Left ventricle myocardium inferior (tissue), 1 donor: ENCODE measurements at regions not wholly inside any gene's neighbourhood (a gene's known extent, or its start where the extent isn't known, plus 50 kb on each side); places are given as distances from the start of the nearest gene placed in this dataset.

ENCODE experiments used
- DNase-seq: peaks from one replicate; pipeline ENCODE4 v3.0.0-alpha.2; 2020
- H3K27ac ChIP-seq: fragments of 200-600 bp; replicated peaks from 2 replicates; pipeline ENCODE4 v1.8.0; 2021
- H3K27me3 ChIP-seq: fragments of 200-600 bp; 2 replicates; pipeline ENCODE4 v1.8.0; 2021; ENCODE audit warnings: low read depth
- H3K36me3 ChIP-seq: fragments of 200-600 bp; 2 replicates; pipeline ENCODE4 v1.8.0; 2021
- H3K4me1 ChIP-seq: fragments of 200-600 bp; 2 replicates; pipeline ENCODE4 v1.8.0; 2021
- H3K4me3 ChIP-seq: fragments of 200-600 bp; 2 replicates; pipeline ENCODE4 v1.8.0; 2021; ENCODE audit warnings: mild to moderate bottlenecking, moderate library complexity
- H3K9me3 ChIP-seq: fragments of 200-600 bp; replicated peaks from 2 replicates; pipeline ENCODE4 v1.8.0; 2021
- intact Hi-C: fragments of 100-400 bp; cut with micrococcal nuclease; formaldehyde crosslinking; loops from one replicate; pipeline ENCODE4 v1.11.0; 2022
- TF ChIP-seq, protein P1 (sequence below): fragments of 200-600 bp; IDR thresholded peaks from 2 replicates; pipeline ENCODE4 v1.8.0; 2021; ENCODE audit warnings: antibody characterized with exemption, mild to moderate bottlenecking, borderline replicate concordance
- donor health status: DM: no; HTN: yes; CAD: no; lungs with severe emphysema.

DNA sequence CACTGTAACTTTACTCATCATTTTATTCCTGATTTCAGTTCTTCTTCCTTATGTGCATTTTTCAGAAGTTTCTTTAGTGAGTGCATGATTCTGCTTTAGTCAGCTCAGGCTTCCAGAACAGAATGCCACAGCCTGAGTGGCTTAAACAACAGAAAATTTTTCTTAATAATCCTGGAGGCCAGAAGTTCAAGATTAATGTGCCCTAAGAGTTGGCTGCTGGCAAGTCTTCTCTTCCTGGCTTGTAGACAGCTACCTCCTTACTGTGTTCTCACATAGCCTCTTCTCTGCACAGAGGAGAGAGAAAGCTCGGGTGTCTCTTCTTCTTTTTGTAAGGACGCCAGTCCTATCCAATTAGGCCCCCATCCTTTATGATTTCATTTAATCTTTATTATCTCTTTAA, 443.1 kb upstream of the RGS17 start:
- H3K27me3 ChIP-seq = no peaks in the 10 kb centered on the region
- no peak for DNase-seq
- H3K36me3 ChIP-seq = no peaks in the 10 kb centered on the region
- intact Hi-C loops = no loop called here
- H3K9me3 ChIP-seq = peaks cover 8% of the 10 kb centered on the region
- H3K4me1 ChIP-seq = no peaks in the 10 kb centered on the region
- TF ChIP-seq, protein P1, sequence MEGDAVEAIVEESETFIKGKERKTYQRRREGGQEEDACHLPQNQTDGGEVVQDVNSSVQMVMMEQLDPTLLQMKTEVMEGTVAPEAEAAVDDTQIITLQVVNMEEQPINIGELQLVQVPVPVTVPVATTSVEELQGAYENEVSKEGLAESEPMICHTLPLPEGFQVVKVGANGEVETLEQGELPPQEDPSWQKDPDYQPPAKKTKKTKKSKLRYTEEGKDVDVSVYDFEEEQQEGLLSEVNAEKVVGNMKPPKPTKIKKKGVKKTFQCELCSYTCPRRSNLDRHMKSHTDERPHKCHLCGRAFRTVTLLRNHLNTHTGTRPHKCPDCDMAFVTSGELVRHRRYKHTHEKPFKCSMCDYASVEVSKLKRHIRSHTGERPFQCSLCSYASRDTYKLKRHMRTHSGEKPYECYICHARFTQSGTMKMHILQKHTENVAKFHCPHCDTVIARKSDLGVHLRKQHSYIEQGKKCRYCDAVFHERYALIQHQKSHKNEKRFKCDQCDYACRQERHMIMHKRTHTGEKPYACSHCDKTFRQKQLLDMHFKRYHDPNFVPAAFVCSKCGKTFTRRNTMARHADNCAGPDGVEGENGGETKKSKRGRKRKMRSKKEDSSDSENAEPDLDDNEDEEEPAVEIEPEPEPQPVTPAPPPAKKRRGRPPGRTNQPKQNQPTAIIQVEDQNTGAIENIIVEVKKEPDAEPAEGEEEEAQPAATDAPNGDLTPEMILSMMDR = no peak
- H3K4me3 ChIP-seq = no peak overlapping the region
- no peak overlapping the region for H3K27ac ChIP-seq

DNA sequence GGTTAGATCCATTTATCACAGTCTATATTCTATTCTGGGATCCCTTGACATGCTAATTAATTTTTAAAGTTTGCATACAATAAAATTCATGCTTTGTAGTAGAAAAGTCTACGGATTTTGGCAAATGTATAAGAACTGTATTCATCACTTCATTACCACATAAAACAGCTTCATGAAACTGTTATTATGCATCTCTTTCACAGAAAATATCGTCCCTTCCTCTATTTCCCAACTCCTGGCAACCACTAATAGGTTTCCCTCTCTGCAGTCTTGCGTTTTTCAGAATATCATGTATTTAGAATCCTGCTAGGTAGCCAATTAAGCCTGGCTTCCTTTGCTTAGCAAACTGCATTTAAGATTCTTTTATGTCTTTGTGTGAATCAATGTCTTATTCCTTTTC, 441.3 kb upstream of the RGS17 start:
- Histone ChIP-seq H3K9me3 (no peaks in the 10 kb centered on the region), H3K4me3 (no peak overlapping the region), H3K36me3 (no peaks in the 10 kb centered on the region), H3K27ac (no peak overlapping the region), H3K4me1 (no peaks in the 10 kb centered on the region), H3K27me3 (no peaks in the 10 kb centered on the region)
- no peak for DNase-seq
- intact Hi-C loops = no loop called here
- TF ChIP-seq, protein P1 = no peak

DNA sequence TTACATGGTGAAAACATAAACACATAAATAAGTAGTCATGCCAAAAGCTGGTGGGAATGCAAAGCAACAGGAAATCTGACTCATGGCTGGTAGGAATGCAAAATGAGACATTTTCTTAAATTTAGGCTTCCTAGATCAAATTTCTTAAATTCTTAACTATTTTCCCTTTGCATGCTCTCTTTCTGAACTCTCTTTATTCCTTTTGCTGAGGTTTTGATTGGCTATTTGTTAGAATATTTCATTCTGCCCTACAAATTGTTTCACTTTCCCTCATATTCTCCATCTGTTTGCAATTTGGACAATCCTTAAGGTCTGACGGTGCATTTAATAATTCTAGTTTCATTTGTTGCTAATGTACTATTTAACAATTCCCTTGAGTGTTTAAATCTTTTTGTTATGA, 437.5 kb upstream of the RGS17 start:
- Histone ChIP-seq H3K4me3 (no peak overlapping the region), H3K27me3 (no peaks in the 10 kb centered on the region), H3K27ac (no peak overlapping the region), H3K4me1 (no peaks in the 10 kb centered on the region), H3K9me3 (no peaks in the 10 kb centered on the region), H3K36me3 (no peaks in the 10 kb centered on the region)
- TF ChIP-seq, protein P1 = no peak
- intact Hi-C loops = no loop called here
- DNase-seq = no peak

DNA sequence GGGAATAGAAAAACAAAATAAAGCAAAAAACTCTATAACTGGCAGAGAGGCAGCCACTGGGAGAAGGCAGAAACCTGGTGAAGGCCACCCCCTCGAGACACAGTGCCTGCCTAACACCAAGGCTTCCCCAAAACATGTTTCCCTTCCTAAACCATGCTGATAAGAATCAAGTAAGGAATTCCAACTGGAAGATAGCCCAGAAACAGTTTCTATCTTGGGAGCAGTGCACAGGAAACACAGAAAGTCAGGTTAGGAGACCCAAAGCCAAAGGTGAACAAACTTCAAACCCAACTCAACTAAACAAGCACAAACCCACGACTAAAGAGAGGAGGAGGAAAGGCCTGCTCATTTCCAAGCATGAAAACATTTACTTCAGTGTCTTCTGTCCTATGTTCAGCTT, 433.7 kb upstream of the RGS17 start:
- Histone ChIP-seq H3K36me3 (no peaks in the 10 kb centered on the region), H3K27me3 (no peaks in the 10 kb centered on the region), H3K4me1 (no peaks in the 10 kb centered on the region), H3K27ac (no peak overlapping the region), H3K9me3 (no peaks in the 10 kb centered on the region), H3K4me3 (no peak overlapping the region)
- TF ChIP-seq, protein P1 = no peak
- DNase-seq = no peak
- intact Hi-C loops = no loop called here

DNA sequence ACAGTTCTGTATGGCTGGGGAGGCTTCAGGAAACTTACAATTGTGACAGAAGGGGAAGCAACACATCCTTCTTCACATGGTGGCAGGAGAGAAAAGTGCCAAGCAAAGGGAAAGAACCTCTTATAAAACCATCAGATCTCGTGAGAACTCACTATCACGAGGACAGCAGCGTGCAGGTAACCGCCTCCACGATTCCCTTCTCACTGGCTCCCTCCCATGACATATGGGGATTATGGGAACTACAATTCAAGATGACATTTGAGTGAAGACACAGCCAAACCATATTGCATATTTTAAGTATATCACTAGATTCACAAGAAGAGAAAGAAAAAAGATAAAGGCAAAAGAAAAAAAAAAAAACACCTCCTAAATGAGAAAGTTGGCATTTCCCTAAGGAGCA, 431.9 kb upstream of the RGS17 start:
- intact Hi-C loops = no loop called here
- TF ChIP-seq, protein P1 = no peak

DNA sequence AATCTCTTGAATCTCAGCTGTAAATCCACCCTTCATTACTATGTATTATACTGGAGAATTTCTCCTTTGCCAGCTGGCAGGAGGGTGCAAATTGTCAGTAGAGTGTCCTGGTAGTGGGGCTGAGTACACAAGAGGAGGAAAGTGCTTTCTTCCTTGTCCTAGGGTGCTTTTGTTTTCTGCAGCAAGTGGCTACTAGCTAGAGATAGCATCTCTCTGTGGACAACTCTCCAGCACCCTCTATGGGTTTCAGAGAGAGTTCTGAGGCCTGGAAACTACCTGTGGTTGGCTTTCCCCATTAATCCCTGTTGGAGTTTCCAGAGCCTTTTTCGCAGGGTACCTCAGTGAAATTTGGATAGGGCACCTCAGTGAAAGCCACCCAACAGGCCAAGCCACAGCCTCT, 422.5 kb upstream of the RGS17 start:
- H3K27ac ChIP-seq = no peak overlapping the region
- intact Hi-C loops = no loop called here
- DNase-seq = no peak
- no peak overlapping the region for H3K4me3 ChIP-seq
- no peaks in the 10 kb centered on the region for H3K36me3 ChIP-seq
- TF ChIP-seq, protein P1 = peak; percentile 19
- no peaks in the 10 kb centered on the region for H3K4me1 ChIP-seq
- H3K27me3 ChIP-seq = no peaks in the 10 kb centered on the region
- H3K9me3 ChIP-seq = no peaks in the 10 kb centered on the region

More for the DNA sequence above, 431.9 kb upstream of the RGS17 start:
- no peaks in the 10 kb centered on the region for H3K9me3 ChIP-seq
- H3K4me1 ChIP-seq = no peaks in the 10 kb centered on the region
- H3K4me3 ChIP-seq = no peak overlapping the region
- DNase-seq = no peak
- H3K36me3 ChIP-seq = no peaks in the 10 kb centered on the region
- no peaks in the 10 kb centered on the region for H3K27me3 ChIP-seq
- H3K27ac ChIP-seq = no peak overlapping the region
